Left lung (tissue), 4 donors: ENCODE measurements at regions not wholly inside any gene's neighbourhood (a gene's known extent, or its start where the extent isn't known, plus 50 kb on each side); places are given as distances from the start of the nearest gene placed in this dataset.

ENCODE experiments used
- ATAC-seq: fragments of 200-7000 bp; cut with Tn5 transposase; one replicate; pipeline ENCODE4 v1.9.1; 2020; ENCODE audit warnings: moderate library complexity
- DNase-seq, 4 donors: peaks; one replicate each; pipeline ENCODE4 v3.0.0-alpha.2; 2013 to 2020
- H3K27ac ChIP-seq, 2 donors: fragments of 200-600 bp; sonication (generic) in 1 of 2; one replicate each; pipeline versions ENCODE4 v1.5.0 to v1.8.0; 2020 to 2021
- H3K27me3 ChIP-seq, 2 donors: fragments of 200-600 bp; sonication (generic) in 1 of 2; one replicate each; pipeline versions ENCODE4 v1.5.0 to v1.8.0; 2020 to 2021
- H3K36me3 ChIP-seq, 2 donors: fragments of 200-600 bp; sonication (generic) in 1 of 2; one replicate each; pipeline versions ENCODE4 v1.5.0 to v1.8.0; 2020 to 2021
- H3K4me1 ChIP-seq, 2 donors: fragments of 200-600 bp; one replicate each; pipeline ENCODE4 v1.8.0; 2021
- H3K4me3 ChIP-seq, 2 donors: fragments of 200-600 bp; sonication (generic) in 1 of 2; one replicate each; pipeline versions ENCODE4 v1.5.0 to v1.8.0; 2020 to 2021; ENCODE audit warnings: mild to moderate bottlenecking in 1 of 2
- H3K9me3 ChIP-seq, 2 donors: fragments of 200-600 bp; sonication (generic) in 1 of 2; one replicate each; pipeline versions ENCODE4 v1.5.0 to v1.8.0; 2020 to 2021
- intact Hi-C, 2 donors: fragments of 100-400 bp; cut with DNase I; formaldehyde crosslinking; loops; one replicate each; pipeline versions ENCODE4 v1.11.2 to v1.14.2; 2022
- TF ChIP-seq, protein P1 (sequence below), 2 donors: fragments of 200-600 bp; sonication (generic) in 1 of 2; IDR thresholded peaks; one replicate each; pipeline versions ENCODE4 v1.5.0 to v1.8.0; 2021; ENCODE audit warnings: antibody characterized with exemption in 2 of 2
- donor health status: DM: no; HTN: yes; CAD: no.
- donor health status: DM: no; HTN: no; CAD: no.

- H3K27me3 ChIP-seq: peaks cover 0 to 4% of the 10 kb centered on the region in 2 donors
- no peak for ATAC-seq
- intact Hi-C loops: loop anchor here in 1 of 2 donors (10.0 kb wide), 1 partner anchor 113 kb away; no protein-coding TSS in a partner anchor
- TF ChIP-seq, protein P1, sequence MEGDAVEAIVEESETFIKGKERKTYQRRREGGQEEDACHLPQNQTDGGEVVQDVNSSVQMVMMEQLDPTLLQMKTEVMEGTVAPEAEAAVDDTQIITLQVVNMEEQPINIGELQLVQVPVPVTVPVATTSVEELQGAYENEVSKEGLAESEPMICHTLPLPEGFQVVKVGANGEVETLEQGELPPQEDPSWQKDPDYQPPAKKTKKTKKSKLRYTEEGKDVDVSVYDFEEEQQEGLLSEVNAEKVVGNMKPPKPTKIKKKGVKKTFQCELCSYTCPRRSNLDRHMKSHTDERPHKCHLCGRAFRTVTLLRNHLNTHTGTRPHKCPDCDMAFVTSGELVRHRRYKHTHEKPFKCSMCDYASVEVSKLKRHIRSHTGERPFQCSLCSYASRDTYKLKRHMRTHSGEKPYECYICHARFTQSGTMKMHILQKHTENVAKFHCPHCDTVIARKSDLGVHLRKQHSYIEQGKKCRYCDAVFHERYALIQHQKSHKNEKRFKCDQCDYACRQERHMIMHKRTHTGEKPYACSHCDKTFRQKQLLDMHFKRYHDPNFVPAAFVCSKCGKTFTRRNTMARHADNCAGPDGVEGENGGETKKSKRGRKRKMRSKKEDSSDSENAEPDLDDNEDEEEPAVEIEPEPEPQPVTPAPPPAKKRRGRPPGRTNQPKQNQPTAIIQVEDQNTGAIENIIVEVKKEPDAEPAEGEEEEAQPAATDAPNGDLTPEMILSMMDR (IDR thresholded peaks at IDR 0.05): no peak
- H3K27ac ChIP-seq: no peak overlapping the region
- no peaks in the 10 kb centered on the region for H3K36me3 ChIP-seq
- H3K4me1 ChIP-seq: peaks cover 8 to 25% of the 10 kb centered on the region in 2 donors
- H3K4me3 ChIP-seq: no peak overlapping the region
- DNase-seq: peak in 1 of 4 donors; percentile 41
- no peaks in the 10 kb centered on the region for H3K9me3 ChIP-seq
Measured at GRCh38 chr7:101691822-101692384, 62.8 kb upstream of the MYL10 start.

DNA sequence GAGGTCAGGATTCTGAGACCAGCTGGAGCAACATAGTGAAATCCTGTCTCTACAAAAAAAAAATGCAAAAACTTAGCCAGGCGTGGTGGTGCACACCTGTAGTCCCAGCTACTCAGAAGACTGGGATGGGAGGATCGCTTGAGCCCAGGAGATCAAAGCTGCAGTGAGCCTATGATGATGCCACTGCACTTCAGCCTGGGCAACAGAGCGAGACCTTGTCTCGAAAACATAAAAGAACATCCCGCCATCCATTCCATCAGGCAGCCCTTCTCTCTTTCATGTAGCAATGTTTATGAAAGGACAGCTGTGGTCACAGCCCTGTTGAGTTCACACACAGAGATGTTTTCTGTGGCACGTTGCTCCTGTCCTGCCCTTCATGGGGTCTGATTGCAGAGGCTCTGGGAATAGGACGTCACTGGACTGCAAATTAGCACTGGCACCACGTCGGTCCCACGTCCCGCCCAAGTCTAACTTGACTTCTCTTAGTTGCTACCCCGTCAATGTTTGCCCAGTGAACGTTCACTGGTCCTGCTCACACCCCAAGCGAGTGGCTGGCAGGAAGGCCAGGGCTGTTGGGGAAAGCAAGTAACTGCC lies 64.5 kb upstream of the MYL10 start:
- Histone ChIP-seq H3K36me3 (no peaks in the 10 kb centered on the region), H3K27me3 (peaks cover 0 to 6% of the 10 kb centered on the region in 2 donors), H3K4me1 (peaks cover 2 to 15% of the 10 kb centered on the region in 2 donors), H3K4me3 (no peak overlapping the region), H3K9me3 (no peaks in the 10 kb centered on the region), H3K27ac (no peak overlapping the region)
- DNase-seq (no peak), ATAC-seq (no peak)
- intact Hi-C loops: loop anchor here in 1 of 2 donors (10.0 kb wide), 1 partner anchor 111 kb away; no protein-coding TSS in a partner anchor
- TF ChIP-seq, protein P1 (IDR thresholded peaks at IDR 0.05): no peak

DNA sequence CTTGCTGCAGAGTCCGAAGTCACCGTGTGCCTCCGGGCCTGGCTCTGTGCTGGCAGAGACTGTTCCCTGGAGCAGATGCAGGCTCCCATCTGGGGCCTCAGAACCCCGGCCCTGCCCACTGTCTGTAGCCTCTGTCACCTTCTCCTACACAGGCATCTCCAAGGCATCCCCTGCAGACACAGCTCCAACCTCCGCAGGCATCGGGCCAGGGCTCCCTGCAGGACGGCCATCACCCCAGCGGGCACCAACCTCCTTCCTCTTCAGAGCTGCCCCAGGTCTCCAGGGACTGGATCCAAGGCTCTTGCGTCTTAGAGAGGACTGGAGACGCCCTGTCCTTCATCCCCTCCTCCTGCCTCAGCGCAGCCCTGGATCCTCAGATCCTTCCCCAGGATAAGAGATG lies 69.9 kb upstream of the MYL10 start:
- Histone ChIP-seq H3K4me1 (no peaks in the 10 kb centered on the region), H3K27me3 (peaks cover 0 to 29% of the 10 kb centered on the region in 2 donors), H3K9me3 (no peaks in the 10 kb centered on the region), H3K36me3 (no peaks in the 10 kb centered on the region), H3K4me3 (no peak overlapping the region), H3K27ac (no peak overlapping the region)
- DNase-seq (no peak), ATAC-seq (no peak)
- TF ChIP-seq, protein P1 (IDR thresholded peaks at IDR 0.05): no peak
- intact Hi-C loops: loop anchor here in 1 of 2 donors (10.0 kb wide), 1 partner anchor 106 kb away; no protein-coding TSS in a partner anchor

DNA sequence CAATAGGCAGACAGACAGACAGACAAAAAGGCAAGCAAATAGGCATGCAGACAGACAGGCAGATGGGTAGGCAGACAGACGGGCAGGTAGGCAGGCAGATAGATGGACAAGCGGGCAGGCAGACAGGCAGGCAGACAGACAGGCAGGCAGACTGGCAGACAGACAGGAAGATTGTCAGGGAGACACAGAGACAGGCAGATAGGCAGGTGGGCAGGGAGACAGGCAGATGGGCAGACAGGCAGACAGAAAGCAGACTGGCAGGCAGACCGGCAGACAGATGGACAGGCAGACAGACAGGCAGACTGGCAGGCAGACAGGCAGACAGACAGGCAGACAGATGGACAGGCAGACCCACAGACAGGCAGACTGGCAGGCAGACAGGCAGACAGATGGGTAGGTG lies 70.3 kb upstream of the MYL10 start:
- H3K9me3 ChIP-seq: no peaks in the 10 kb centered on the region
- peaks cover 0 to 29% of the 10 kb centered on the region in 2 donors for H3K27me3 ChIP-seq
- TF ChIP-seq, protein P1 (IDR thresholded peaks at IDR 0.05): no peak
- H3K4me1 ChIP-seq: no peaks in the 10 kb centered on the region
- intact Hi-C loops: loop anchor here in 1 of 2 donors (10.0 kb wide), 1 partner anchor 105 kb away; no protein-coding TSS in a partner anchor
- H3K36me3 ChIP-seq: no peaks in the 10 kb centered on the region
- ATAC-seq (no peak), DNase-seq (no peak)
- H3K4me3 ChIP-seq: no peak overlapping the region
- H3K27ac ChIP-seq: no peak overlapping the region
